ENCODE measurements at regions not wholly inside any gene's neighbourhood (a gene's known extent, or its start where the extent isn't known, plus 50 kb on each side); places are given as distances from the start of the nearest gene placed in this dataset.

DNA sequence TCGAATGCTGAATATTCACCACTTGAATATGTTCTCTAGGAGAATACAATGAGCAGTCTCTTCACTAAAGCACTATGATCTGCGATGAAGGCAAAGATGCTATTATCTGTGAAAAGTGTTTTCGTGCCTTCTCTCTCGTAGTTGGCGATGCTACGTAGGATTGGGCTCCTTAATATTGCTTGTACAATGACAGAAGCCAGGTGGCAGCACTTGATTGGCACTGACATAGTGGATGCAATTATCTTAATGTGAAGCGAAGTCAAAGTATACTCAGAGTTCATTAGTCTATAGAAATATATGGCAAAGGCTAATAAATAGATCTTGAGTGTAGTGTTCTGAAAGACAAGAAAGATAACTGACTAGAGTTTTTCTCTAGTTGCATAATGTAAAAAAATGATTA, 1135.7 kb upstream of the AGA start:
- intact Hi-C loops (cut with DNase I; ENCODE audit: low total_unique reads): no loop called here
- 87 to 88% methylated on average over 7 of the region's 7 CpGs for WGBS, 2 donors

DNA sequence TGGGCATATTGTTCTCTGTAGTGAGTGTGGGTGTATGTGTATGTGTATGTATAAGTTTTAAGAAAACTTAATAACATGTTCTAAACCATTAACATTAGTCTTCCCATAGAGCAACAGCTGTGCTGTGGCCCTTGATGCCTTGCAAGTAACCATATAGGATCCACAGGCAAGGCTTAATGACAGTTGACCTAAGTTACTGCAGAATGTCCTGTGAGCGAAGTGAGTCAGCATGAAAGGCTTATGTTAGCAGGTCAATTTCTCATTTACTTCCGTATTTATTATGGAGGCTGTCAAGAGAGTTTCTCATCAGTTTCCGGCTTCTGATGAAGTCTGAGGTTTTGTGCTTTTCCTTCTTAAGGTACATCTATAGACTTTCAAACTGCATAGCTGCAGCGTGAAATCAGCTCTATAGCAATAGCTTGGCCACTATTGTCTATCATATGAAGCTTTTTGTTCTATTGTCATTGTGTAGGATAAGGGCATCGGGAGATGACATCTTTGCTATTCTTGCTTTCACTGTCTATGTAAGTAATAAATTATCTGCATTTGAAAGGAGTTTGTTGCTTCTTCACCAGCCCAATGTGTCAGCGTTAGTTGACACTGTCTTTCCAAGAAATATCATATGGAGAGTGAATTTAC, 1153.4 kb upstream of the AGA start:
- TF ChIP-seq, protein P1, sequence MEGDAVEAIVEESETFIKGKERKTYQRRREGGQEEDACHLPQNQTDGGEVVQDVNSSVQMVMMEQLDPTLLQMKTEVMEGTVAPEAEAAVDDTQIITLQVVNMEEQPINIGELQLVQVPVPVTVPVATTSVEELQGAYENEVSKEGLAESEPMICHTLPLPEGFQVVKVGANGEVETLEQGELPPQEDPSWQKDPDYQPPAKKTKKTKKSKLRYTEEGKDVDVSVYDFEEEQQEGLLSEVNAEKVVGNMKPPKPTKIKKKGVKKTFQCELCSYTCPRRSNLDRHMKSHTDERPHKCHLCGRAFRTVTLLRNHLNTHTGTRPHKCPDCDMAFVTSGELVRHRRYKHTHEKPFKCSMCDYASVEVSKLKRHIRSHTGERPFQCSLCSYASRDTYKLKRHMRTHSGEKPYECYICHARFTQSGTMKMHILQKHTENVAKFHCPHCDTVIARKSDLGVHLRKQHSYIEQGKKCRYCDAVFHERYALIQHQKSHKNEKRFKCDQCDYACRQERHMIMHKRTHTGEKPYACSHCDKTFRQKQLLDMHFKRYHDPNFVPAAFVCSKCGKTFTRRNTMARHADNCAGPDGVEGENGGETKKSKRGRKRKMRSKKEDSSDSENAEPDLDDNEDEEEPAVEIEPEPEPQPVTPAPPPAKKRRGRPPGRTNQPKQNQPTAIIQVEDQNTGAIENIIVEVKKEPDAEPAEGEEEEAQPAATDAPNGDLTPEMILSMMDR (IDR thresholded peaks at IDR 0.05): no peak
- TF ChIP-seq POLR2A (IDR thresholded peaks at IDR 0.05): no peak
- intact Hi-C loops (cut with DNase I; ENCODE audit: low total_unique reads): no loop called here
- H3K4me3 ChIP-seq (ENCODE audit: low read depth, poor library complexity, severe bottlenecking): no peak overlapping the region
- DNase-seq (ENCODE audit: low spot score in 2 of 2): no peak
- WGBS, 2 donors: 72 to 77% methylated on average over 6 of the region's 6 CpGs

More for the DNA sequence above, 1135.7 kb upstream of the AGA start:
- H3K4me3 ChIP-seq (ENCODE audit: low read depth, poor library complexity, severe bottlenecking): no peak overlapping the region
- DNase-seq (ENCODE audit: low spot score in 2 of 2): no peak
- TF ChIP-seq POLR2A (IDR thresholded peaks at IDR 0.05): no peak
- TF ChIP-seq, protein P1 (IDR thresholded peaks at IDR 0.05): no peak

DNA sequence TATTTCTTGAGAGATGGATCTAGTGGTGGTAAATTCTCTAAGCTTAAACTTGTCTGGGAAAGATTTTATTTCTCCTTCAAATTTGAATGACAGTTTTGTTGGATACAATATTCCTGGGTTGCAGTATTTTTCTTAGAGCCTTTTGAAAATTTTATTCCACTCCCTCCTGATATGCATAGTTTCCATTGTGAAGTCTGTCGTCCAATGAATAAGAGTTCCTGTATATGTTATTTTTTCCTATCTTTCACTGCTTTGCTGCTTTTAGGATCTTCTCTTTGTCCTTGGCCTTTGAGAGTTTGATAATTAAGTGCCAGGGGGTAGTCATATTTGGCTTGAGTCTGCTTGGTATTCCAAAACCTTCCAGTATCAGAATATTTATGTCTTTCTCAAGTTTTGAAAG, 1156.4 kb upstream of the AGA start:
- DNase-seq (ENCODE audit: low spot score in 2 of 2): no peak
- intact Hi-C loops (cut with DNase I; ENCODE audit: low total_unique reads): no loop called here
- TF ChIP-seq POLR2A (IDR thresholded peaks at IDR 0.05): no peak
- TF ChIP-seq, protein P1 (IDR thresholded peaks at IDR 0.05): no peak
- 76 to 100% methylated on average over 1 of the region's 1 CpG for WGBS, 2 donors
- no peak overlapping the region for H3K4me3 ChIP-seq (ENCODE audit: low read depth, poor library complexity, severe bottlenecking)

DNA sequence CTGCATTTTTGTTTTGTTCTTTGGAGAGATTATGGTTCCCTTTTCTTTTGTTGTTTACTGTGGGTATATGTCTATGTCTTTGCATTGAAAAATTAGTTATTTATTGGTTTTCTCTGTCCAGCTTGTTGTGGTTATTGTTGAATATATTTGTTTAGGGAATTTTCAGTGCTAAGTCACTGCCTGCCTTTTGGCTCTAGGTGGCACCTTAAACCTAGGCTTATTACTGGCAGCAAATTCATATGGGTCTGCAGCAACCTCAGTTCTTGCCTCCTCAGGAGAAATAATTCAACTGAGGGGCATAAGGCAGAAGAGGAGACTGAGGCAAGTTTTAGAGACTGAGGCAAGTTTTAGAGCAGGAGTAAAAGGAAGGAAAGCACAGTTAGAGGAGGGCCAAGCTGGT, 1157.3 kb upstream of the AGA start:
- TF ChIP-seq POLR2A (IDR thresholded peaks at IDR 0.05): no peak
- TF ChIP-seq, protein P1 (IDR thresholded peaks at IDR 0.05): no peak
- no peak for DNase-seq (ENCODE audit: low spot score in 2 of 2)
- no peak overlapping the region for H3K4me3 ChIP-seq (ENCODE audit: low read depth, poor library complexity, severe bottlenecking)
- intact Hi-C loops (cut with DNase I; ENCODE audit: low total_unique reads): no loop called here

DNA sequence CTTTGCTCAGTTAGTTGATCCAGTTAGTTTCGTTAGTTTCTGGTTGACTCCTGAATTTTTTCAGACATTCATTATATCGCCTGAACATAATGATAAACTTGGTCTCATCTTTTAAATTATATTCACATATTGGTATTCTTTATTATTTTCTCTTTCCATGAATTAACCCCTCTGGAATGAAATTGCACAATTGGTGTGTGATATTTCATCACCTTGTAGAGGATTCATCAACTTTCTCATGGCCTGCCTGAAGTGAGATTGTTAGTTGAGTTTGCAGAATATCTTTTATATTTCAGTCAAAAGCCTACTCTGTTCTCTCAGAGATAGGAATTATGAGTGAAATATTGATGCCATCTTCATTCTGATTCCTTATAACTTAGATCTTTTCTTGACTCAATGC, 1160.6 kb upstream of the AGA start:
- TF ChIP-seq, protein P1 (IDR thresholded peaks at IDR 0.05): no peak
- no peak for TF ChIP-seq POLR2A (IDR thresholded peaks at IDR 0.05)
- no peak for DNase-seq (ENCODE audit: low spot score in 2 of 2)
- H3K4me3 ChIP-seq (ENCODE audit: low read depth, poor library complexity, severe bottlenecking): no peak overlapping the region
- intact Hi-C loops (cut with DNase I; ENCODE audit: low total_unique reads): no loop called here
- 45% methylated on average over 2 of the region's 2 CpGs for WGBS, 2 donors

DNA sequence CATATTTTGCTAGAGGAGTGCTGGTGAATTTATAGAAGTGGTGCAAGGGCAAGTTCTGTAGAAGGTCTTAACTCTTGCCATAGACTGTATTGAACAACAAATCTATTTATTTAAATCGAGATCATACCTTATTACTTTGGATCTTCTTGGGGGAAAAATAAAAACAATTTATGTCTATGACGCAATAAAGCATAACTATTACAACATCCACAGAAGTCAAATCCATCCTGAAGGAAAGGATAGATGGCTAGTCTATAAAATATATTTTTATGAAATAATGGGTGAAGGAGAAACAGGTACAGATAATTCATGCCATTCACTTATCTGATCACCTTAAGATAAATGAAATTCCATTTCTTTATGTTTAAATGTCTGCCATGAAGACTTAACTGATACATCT, 1168.8 kb upstream of the AGA start:
- TF ChIP-seq POLR2A (IDR thresholded peaks at IDR 0.05): no peak
- TF ChIP-seq, protein P1 (IDR thresholded peaks at IDR 0.05): no peak
- DNase-seq (ENCODE audit: low spot score in 2 of 2): no peak
- H3K4me3 ChIP-seq (ENCODE audit: low read depth, poor library complexity, severe bottlenecking): no peak overlapping the region
- WGBS, 2 donors: 68 to 70% methylated on average over 2 of the region's 2 CpGs
- intact Hi-C loops (cut with DNase I; ENCODE audit: low total_unique reads): no loop called here
